ENCODE measurements at regions not wholly inside any gene's neighbourhood (a gene's known extent, or its start where the extent isn't known, plus 50 kb on each side); places are given as distances from the start of the nearest gene placed in this dataset.
A peak's percentile ranks its signal among the peaks of the same experiment; 100 is the strongest.

- no peak overlapping the region for H3K27ac ChIP-seq (ENCODE audit: low read depth in 1 of 2, low read length in 2 of 2)
- Mint-ChIP-seq H3K4me3 (no peak overlapping the region), H3K36me3 (no peaks in the 10 kb centered on the region), H3K4me1 (peaks cover 23% of the 10 kb centered on the region), H3K27me3 (ENCODE audit: low read depth in 3 of 3) (peaks cover 0 to 7% (median 3%) of the 10 kb centered on the region in 3 donors), H3K9me3 (peaks cover 0 to 4% (median 0%) of the 10 kb centered on the region in 7 donors), H3K27ac (no peak overlapping the region)
- H3K4me2 ChIP-seq (replicated peaks; ENCODE audit: extremely low read depth, low read length, poor library complexity, severe bottlenecking) = no peak overlapping the region
- no peak overlapping the region for H3K9ac ChIP-seq (ENCODE audit: insufficient read depth, low read length, poor library complexity, severe bottlenecking)
- no peaks in the 10 kb centered on the region for H3K9me3 ChIP-seq (replicated peaks in 1 of 2; ENCODE audit: control insufficient read depth in 1 of 2, insufficient read depth in 1 of 2, low read length in 2 of 2)
- no CpG with 5 or more reads among the region's 2 CpGs for whole genome bisulfite sequencing (ENCODE audit: insufficient coverage)
- no peaks in the 10 kb centered on the region for H3K27me3 ChIP-seq (ENCODE audit: control insufficient read depth in 2 of 2, insufficient read depth in 2 of 2, low read length in 2 of 2)
- no peak overlapping the region for H3K4me3 ChIP-seq (replicated peaks in 1 of 3; ENCODE audit: low read depth in 2 of 3, low read length in 3 of 3)
- TF ChIP-seq, protein P1, sequence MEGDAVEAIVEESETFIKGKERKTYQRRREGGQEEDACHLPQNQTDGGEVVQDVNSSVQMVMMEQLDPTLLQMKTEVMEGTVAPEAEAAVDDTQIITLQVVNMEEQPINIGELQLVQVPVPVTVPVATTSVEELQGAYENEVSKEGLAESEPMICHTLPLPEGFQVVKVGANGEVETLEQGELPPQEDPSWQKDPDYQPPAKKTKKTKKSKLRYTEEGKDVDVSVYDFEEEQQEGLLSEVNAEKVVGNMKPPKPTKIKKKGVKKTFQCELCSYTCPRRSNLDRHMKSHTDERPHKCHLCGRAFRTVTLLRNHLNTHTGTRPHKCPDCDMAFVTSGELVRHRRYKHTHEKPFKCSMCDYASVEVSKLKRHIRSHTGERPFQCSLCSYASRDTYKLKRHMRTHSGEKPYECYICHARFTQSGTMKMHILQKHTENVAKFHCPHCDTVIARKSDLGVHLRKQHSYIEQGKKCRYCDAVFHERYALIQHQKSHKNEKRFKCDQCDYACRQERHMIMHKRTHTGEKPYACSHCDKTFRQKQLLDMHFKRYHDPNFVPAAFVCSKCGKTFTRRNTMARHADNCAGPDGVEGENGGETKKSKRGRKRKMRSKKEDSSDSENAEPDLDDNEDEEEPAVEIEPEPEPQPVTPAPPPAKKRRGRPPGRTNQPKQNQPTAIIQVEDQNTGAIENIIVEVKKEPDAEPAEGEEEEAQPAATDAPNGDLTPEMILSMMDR (IDR thresholded peaks at IDR 0.05) = no peak
- H2AFZ ChIP-seq (ENCODE audit: insufficient read depth, low read depth, low read length, poor library complexity, severe bottlenecking) = no peak overlapping the region
- H3K79me2 ChIP-seq (ENCODE audit: insufficient read depth, low read length) = no peaks in the 10 kb centered on the region
- DNase-seq = no peak
- no peaks in the 10 kb centered on the region for H4K20me1 ChIP-seq (ENCODE audit: insufficient read depth, low read length)
- H3K4me1 ChIP-seq (ENCODE audit: control insufficient read depth in 1 of 2, insufficient read depth in 2 of 2, low read length in 2 of 2) = peaks cover 14 to 18% of the 10 kb centered on the region in 2 donors
- intact Hi-C loops (cut with micrococcal nuclease) = no loop called here
- no peaks in the 10 kb centered on the region for H3K36me3 ChIP-seq (replicated peaks in 1 of 2; ENCODE audit: control insufficient read depth in 1 of 2, insufficient read depth in 2 of 2, low read length in 2 of 2)
Observed at GRCh38 chrX:120795301-120795700, 80.4 kb downstream of the CT47B1 start.

GRCh38 chrX:120794525-120794975, 81.1 kb downstream of the CT47B1 start:
- Histone ChIP-seq H3K27ac (ENCODE audit: low read depth in 1 of 2, low read length in 2 of 2) (no peak overlapping the region), H3K4me2 (replicated peaks; ENCODE audit: extremely low read depth, low read length, poor library complexity, severe bottlenecking) (peak overlapping the region; percentile 8), H3K9ac (ENCODE audit: insufficient read depth, low read length, poor library complexity, severe bottlenecking) (no peak overlapping the region), H3K9me3 (replicated peaks in 1 of 2; ENCODE audit: control insufficient read depth in 1 of 2, insufficient read depth in 1 of 2, low read length in 2 of 2) (no peaks in the 10 kb centered on the region), H4K20me1 (ENCODE audit: insufficient read depth, low read length) (no peaks in the 10 kb centered on the region), H2AFZ (ENCODE audit: insufficient read depth, low read depth, low read length, poor library complexity, severe bottlenecking) (no peak overlapping the region), H3K4me1 (ENCODE audit: control insufficient read depth in 1 of 2, insufficient read depth in 2 of 2, low read length in 2 of 2) (peaks cover 14 to 18% of the 10 kb centered on the region in 2 donors), H3K4me3 (replicated peaks in 1 of 3; ENCODE audit: low read depth in 2 of 3, low read length in 3 of 3) (no peak overlapping the region), H3K79me2 (ENCODE audit: insufficient read depth, low read length) (no peaks in the 10 kb centered on the region), H3K27me3 (ENCODE audit: control insufficient read depth in 2 of 2, insufficient read depth in 2 of 2, low read length in 2 of 2) (no peaks in the 10 kb centered on the region), H3K36me3 (replicated peaks in 1 of 2; ENCODE audit: control insufficient read depth in 1 of 2, insufficient read depth in 2 of 2, low read length in 2 of 2) (no peaks in the 10 kb centered on the region)
- Mint-ChIP-seq H3K9me3 (peaks cover 0 to 4% (median 0%) of the 10 kb centered on the region in 7 donors), H3K36me3 (no peaks in the 10 kb centered on the region), H3K27me3 (ENCODE audit: low read depth in 3 of 3) (peaks cover 0 to 7% (median 3%) of the 10 kb centered on the region in 3 donors), H3K4me1 (peaks cover 25% of the 10 kb centered on the region), H3K4me3 (peak overlapping the region in 1 of 2 donors; percentile 30), H3K27ac (peak overlapping the region in 2 of 7 donors; percentile 32 to 82)
- intact Hi-C loops (cut with micrococcal nuclease) = no loop called here
- no CpG with 5 or more reads among the region's 2 CpGs for WGBS (ENCODE audit: insufficient coverage)
- DNase-seq = peak in 2 of 3 donors; percentile 0 to 2
- TF ChIP-seq, protein P1 (IDR thresholded peaks at IDR 0.05) = no peak

Data from CD14-positive monocyte (primary cell).